ENCODE measurements at regions not wholly inside any gene's neighbourhood (a gene's known extent, or its start where the extent isn't known, plus 50 kb on each side); places are given as distances from the start of the nearest gene placed in this dataset.
A peak's percentile ranks its signal among the peaks of the same experiment; 100 is the strongest.
"Not testable (repeated sequence)": the region's sequence is repeated elsewhere in the genome, so short reads cannot be mapped to it uniquely, and the experiment has no call there.

GRCh38 chrX:112391313-112391712, 288.4 kb downstream of the LHFPL1 start:
- DNase-seq (ENCODE audit: low read depth, low spot score), result no peak
- H3K4me3 ChIP-seq (ENCODE audit: control insufficient read depth in 2 of 3, extremely low read depth in 1 of 3, insufficient read depth in 2 of 3, low read depth in 1 of 3, low read length in 3 of 3), result no peak overlapping the region
- no peaks in the 10 kb centered on the region for H3K27me3 ChIP-seq (ENCODE audit: control insufficient read depth, extremely low read depth, insufficient read depth, low read length)
- H3K9me3 ChIP-seq (ENCODE audit: control insufficient read depth, low read depth, low read length), result no peaks in the 10 kb centered on the region
- no peak overlapping the region for H3K9ac ChIP-seq (ENCODE audit: control insufficient read depth, extremely low read depth, insufficient read depth, low read length)
- no peak overlapping the region for H3K4me2 ChIP-seq (ENCODE audit: control insufficient read depth, extremely low read depth, insufficient read depth, low read depth, low read length)
- no peaks in the 10 kb centered on the region for H3K4me1 ChIP-seq (ENCODE audit: control insufficient read depth, extremely low read depth, insufficient read depth, low read length)
- dilution Hi-C loops (cut with MboI; ENCODE audit: extremely low pct_ligation_motif_present, low sequenced_read_pairs), result no loop called here
- no peaks in the 10 kb centered on the region for H3K79me2 ChIP-seq (ENCODE audit: control insufficient read depth, insufficient read depth, low read length)
- no peaks in the 10 kb centered on the region for H3K36me3 ChIP-seq (ENCODE audit: control insufficient read depth in 2 of 2, extremely low read depth in 1 of 2, insufficient read depth in 2 of 2, low read length in 2 of 2)
- FAIRE-seq, result no peak
- H4K20me1 ChIP-seq (ENCODE audit: control insufficient read depth, extremely low read depth, insufficient read depth, low read length), result no peaks in the 10 kb centered on the region
- TF ChIP-seq CTCF (optimal IDR thresholded peaks at IDR 0.05 in 1 of 3, IDR thresholded peaks at IDR 0.05 in 1 of 3, conservative IDR thresholded peaks at IDR 0.05 in 1 of 3; ENCODE audit: extremely low read depth in 1 of 3, insufficient read depth in 2 of 3, low read length in 3 of 3) (no peak), EZH2 (IDR thresholded peaks at IDR 0.05; ENCODE audit: low read length) (no peak)
- H3K9me1 ChIP-seq (ENCODE audit: control insufficient read depth, extremely low read depth, insufficient read depth, low read length), result no peaks in the 10 kb centered on the region
- no peak overlapping the region for H3K27ac ChIP-seq (ENCODE audit: control insufficient read depth, insufficient read depth, low read length)
- H2AFZ ChIP-seq (ENCODE audit: control insufficient read depth, low read length), result no peak overlapping the region

GRCh38 chrX:112381649-112382298, 298.0 kb downstream of the LHFPL1 start:
- FAIRE-seq, result peak; percentile 84
- H3K27ac ChIP-seq (ENCODE audit: control insufficient read depth, insufficient read depth, low read length); H3K9ac ChIP-seq (ENCODE audit: control insufficient read depth, extremely low read depth, insufficient read depth, low read length); H4K20me1 ChIP-seq (ENCODE audit: control insufficient read depth, extremely low read depth, insufficient read depth, low read length); H3K4me3 ChIP-seq (ENCODE audit: control insufficient read depth in 2 of 3, extremely low read depth in 1 of 3, insufficient read depth in 2 of 3, low read depth in 1 of 3, low read length in 3 of 3); dilution Hi-C loops (cut with MboI; ENCODE audit: extremely low pct_ligation_motif_present, low sequenced_read_pairs); H3K9me1 ChIP-seq (ENCODE audit: control insufficient read depth, extremely low read depth, insufficient read depth, low read length); H3K4me1 ChIP-seq (ENCODE audit: control insufficient read depth, extremely low read depth, insufficient read depth, low read length); H3K9me3 ChIP-seq (ENCODE audit: control insufficient read depth, low read depth, low read length); H3K27me3 ChIP-seq (ENCODE audit: control insufficient read depth, extremely low read depth, insufficient read depth, low read length); H2AFZ ChIP-seq (ENCODE audit: control insufficient read depth, low read length); H3K36me3 ChIP-seq (ENCODE audit: control insufficient read depth in 2 of 2, extremely low read depth in 1 of 2, insufficient read depth in 2 of 2, low read length in 2 of 2); H3K4me2 ChIP-seq (ENCODE audit: control insufficient read depth, extremely low read depth, insufficient read depth, low read depth, low read length); DNase-seq (ENCODE audit: low read depth, low spot score); H3K79me2 ChIP-seq (ENCODE audit: control insufficient read depth, insufficient read depth, low read length): not testable (repeated sequence)

All from keratinocyte (primary cell).